Right atrium auricular region (tissue), 2 donors: ENCODE measurements at regions not wholly inside any gene's neighbourhood (a gene's known extent, or its start where the extent isn't known, plus 50 kb on each side); places are given as distances from the start of the nearest gene placed in this dataset.
"Not testable (repeated sequence)": the region's sequence is repeated elsewhere in the genome, so short reads cannot be mapped to it uniquely, and the experiment has no call there.

ENCODE experiments used
- DNase-seq: peaks from one replicate; pipeline ENCODE4 v3.0.0-alpha.2; 2019; ENCODE audit warnings: low spot score
- H3K27ac ChIP-seq, 2 donors: fragments of 200-600 bp; sonication (generic); 1 replicate in 1 of 2; 2 replicates in 1 of 2; pipeline ENCODE4 v1.5.1; 2016 to 2019
- H3K27me3 ChIP-seq, 2 donors: fragments of 200-600 bp; sonication (generic); one replicate each; pipeline versions ENCODE4 v1.5.1 to v1.6.0; 2017 to 2019
- H3K36me3 ChIP-seq: fragments of 200-600 bp; sonication (generic); one replicate; pipeline ENCODE4 v1.5.1; 2016
- H3K4me1 ChIP-seq, 2 donors: fragments of 200-600 bp; sonication (generic); one replicate each; pipeline versions ENCODE4 v1.5.1 to v1.6.0; 2017 to 2019
- H3K4me3 ChIP-seq, 2 donors: fragments of 200-600 bp; sonication (generic); 1 replicate in 1 of 2; 2 replicates in 1 of 2; pipeline ENCODE4 v1.5.1; 2017 to 2019; ENCODE audit warnings: mild to moderate bottlenecking in 1 of 2, moderate library complexity in 1 of 2
- H3K9me3 ChIP-seq, 2 donors: fragments of 200-600 bp; sonication (generic); one replicate each; pipeline ENCODE4 v1.5.1; 2019
- TF ChIP-seq, protein P1 (sequence below), 2 donors: fragments of 200-600 bp; sonication (generic); IDR thresholded peaks; one replicate each; pipeline ENCODE4 v1.5.1; 2019; ENCODE audit warnings: antibody characterized with exemption in 2 of 2

DNA sequence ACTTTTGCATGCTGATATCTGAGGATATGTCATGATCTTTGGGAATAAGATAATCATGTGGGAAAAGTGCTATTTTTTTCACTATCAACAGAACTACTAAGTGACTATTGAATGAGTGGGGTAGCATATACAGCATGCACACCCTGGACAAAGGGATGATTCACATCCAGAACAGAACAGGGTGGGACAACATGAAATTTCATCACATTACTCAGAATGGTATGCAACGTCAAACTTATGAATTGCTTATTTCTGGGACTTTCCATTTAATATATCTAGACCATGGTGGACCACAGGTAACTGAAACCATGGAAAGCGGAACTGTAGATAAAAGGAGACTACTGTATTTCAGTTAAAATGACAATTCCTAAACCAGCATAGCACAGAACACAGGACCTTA is 370.0 kb downstream of the HINT1 start:
- H3K36me3 ChIP-seq = no peaks in the 10 kb centered on the region
- no peak overlapping the region for H3K4me3 ChIP-seq
- no peak for DNase-seq
- H3K4me1 ChIP-seq = no peaks in the 10 kb centered on the region
- no peaks in the 10 kb centered on the region for H3K27me3 ChIP-seq
- H3K27ac ChIP-seq = no peak overlapping the region
- TF ChIP-seq, protein P1, sequence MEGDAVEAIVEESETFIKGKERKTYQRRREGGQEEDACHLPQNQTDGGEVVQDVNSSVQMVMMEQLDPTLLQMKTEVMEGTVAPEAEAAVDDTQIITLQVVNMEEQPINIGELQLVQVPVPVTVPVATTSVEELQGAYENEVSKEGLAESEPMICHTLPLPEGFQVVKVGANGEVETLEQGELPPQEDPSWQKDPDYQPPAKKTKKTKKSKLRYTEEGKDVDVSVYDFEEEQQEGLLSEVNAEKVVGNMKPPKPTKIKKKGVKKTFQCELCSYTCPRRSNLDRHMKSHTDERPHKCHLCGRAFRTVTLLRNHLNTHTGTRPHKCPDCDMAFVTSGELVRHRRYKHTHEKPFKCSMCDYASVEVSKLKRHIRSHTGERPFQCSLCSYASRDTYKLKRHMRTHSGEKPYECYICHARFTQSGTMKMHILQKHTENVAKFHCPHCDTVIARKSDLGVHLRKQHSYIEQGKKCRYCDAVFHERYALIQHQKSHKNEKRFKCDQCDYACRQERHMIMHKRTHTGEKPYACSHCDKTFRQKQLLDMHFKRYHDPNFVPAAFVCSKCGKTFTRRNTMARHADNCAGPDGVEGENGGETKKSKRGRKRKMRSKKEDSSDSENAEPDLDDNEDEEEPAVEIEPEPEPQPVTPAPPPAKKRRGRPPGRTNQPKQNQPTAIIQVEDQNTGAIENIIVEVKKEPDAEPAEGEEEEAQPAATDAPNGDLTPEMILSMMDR (IDR thresholded peaks at IDR 0.05) = no peak
- H3K9me3 ChIP-seq = peaks cover 0 to 8% of the 10 kb centered on the region in 2 donors

DNA sequence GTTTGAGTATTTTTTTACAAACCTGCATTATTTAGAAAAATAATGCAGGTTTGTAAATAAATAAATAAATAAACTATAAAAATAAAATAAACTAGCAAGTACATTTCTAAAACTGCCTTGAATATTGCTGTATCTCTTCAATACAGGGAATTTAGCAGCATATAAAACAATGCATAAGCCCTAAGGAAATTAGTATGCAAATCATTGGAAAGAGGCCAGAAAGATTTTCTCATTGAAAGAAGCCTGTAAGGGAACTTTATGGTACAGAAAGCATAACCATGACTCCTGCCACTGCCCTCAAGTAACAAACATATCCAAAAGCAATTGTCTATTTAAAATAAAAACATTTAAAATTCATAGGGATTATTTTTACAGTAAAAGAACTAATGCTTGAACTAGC is 387.3 kb downstream of the HINT1 start:
- no peak for DNase-seq
- no peak overlapping the region for H3K4me3 ChIP-seq
- H3K27ac ChIP-seq = no peak overlapping the region
- TF ChIP-seq, protein P1 (IDR thresholded peaks at IDR 0.05) = no peak
- no peaks in the 10 kb centered on the region for H3K27me3 ChIP-seq
- H3K9me3 ChIP-seq = no peaks in the 10 kb centered on the region
- H3K4me1 ChIP-seq = no peaks in the 10 kb centered on the region
- no peaks in the 10 kb centered on the region for H3K36me3 ChIP-seq

DNA sequence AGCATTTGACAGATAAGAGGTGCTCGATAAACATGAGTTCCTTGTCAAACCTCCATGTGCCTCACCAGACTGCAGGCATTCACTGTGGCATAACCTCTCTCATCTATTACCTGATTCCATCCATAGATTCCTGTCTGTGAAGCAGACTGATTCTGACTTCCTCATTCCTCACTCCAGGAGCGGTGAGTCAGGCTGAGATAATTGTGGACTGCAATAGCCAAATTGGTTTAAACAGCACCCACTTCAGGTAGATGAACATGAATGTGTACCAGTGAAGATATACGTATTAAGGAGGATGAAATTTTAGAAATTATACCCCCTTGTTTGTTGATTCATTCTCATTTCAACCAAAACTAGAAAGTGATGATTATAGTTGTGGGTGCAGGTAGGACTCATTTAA is 391.2 kb downstream of the HINT1 start:
- DNase-seq = no peak
- Histone ChIP-seq H3K27ac (no peak overlapping the region), H3K9me3 (no peaks in the 10 kb centered on the region), H3K4me3 (no peak overlapping the region), H3K36me3 (no peaks in the 10 kb centered on the region), H3K4me1 (no peaks in the 10 kb centered on the region), H3K27me3 (no peaks in the 10 kb centered on the region)
- TF ChIP-seq, protein P1 (IDR thresholded peaks at IDR 0.05) = no peak

DNA sequence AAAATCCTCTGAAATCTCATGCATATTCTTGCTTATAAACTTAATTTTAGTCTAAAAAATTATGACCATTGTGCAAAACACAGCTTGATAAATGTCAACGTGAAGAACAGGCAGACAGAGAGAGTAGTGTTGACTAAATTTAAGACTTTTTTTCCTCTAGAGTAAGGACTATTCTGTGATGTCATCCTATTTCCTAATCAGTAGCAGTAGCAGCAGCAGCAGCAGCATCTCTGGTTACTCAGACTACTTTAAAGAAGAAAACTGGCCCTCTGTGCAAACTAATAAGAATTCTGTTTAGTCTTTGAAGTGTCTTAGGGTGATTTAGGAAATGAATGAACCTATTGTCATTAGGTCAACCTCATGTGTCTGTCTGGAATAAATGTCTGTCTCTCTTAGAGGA is 403.0 kb downstream of the HINT1 start:
- DNase-seq = no peak
- Histone ChIP-seq H3K4me1 (no peaks in the 10 kb centered on the region), H3K36me3 (no peaks in the 10 kb centered on the region), H3K27me3 (no peaks in the 10 kb centered on the region), H3K4me3 (no peak overlapping the region), H3K27ac (no peak overlapping the region), H3K9me3 (no peaks in the 10 kb centered on the region)
- TF ChIP-seq, protein P1 (IDR thresholded peaks at IDR 0.05) = no peak

DNA sequence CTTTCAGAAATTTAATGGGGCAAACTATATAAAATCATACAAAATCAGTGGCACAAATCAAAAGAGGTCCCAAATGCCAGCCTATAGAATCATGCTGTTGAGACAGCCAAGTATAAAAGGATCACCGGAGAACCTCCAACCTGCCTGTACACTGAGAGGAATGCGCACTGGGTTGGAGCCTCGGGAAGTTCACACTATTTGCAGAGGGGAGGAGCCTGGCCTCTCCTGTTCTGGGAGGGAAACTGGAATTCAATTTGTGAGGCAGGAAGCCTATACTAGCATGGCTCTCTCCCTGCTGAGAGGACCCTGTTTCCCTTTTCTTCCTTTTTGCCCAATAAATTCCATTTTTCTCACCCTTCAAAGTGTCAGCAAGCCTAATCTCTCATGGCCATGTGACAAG is 406.0 kb downstream of the HINT1 start:
- H3K4me3 ChIP-seq = no peak overlapping the region
- H3K27me3 ChIP-seq = no peaks in the 10 kb centered on the region
- no peak for DNase-seq
- no peak overlapping the region for H3K27ac ChIP-seq
- no peaks in the 10 kb centered on the region for H3K36me3 ChIP-seq
- no peaks in the 10 kb centered on the region for H3K4me1 ChIP-seq
- TF ChIP-seq, protein P1 (IDR thresholded peaks at IDR 0.05) = no peak
- H3K9me3 ChIP-seq = no peaks in the 10 kb centered on the region

DNA sequence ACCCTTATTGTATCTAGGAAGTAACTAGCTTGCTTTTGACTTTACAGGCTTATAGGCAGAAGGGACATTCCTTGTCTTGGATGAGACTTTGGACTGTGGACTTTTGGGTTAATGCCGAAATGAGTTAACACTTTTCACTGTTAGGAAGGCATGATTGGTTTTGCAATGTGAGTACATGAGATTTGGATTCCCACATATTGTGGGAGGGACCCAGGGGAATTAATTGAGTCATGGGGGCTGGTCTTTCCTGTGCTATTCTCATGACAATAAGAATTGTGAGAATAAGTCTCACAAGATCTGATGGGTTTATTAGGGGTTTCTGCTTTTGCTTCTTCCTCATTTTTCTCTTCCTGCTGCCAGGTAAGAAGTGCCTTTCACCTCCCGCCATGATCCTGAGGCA is 417.5 kb downstream of the HINT1 start:
- no peak overlapping the region for H3K27ac ChIP-seq
- H3K4me1 ChIP-seq = no peaks in the 10 kb centered on the region
- H3K9me3 ChIP-seq = no peaks in the 10 kb centered on the region
- TF ChIP-seq, protein P1 (IDR thresholded peaks at IDR 0.05) = no peak
- no peak overlapping the region for H3K4me3 ChIP-seq
- H3K36me3 ChIP-seq = no peaks in the 10 kb centered on the region
- DNase-seq = no peak
- no peaks in the 10 kb centered on the region for H3K27me3 ChIP-seq

DNA sequence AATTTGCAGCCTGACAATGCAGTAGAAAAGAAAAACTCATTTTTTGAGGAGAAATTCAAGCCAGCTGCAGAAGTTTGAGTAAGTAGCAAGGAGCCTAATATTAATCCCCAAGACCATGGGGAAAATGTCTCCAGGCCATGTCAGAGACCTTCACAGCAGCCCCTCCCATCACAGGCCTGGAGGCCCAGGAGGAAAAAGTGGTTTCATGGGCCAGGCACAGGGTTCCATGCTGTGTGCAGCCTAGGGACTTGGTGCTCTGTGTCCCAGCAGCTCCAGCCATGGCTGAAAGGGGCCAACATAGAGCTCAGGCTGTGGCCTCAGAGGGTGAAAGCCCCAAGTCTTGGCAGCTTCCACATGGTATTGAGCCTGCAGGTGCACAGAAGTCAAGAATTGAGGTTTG is 418.4 kb downstream of the HINT1 start:
- not testable (repeated sequence) for DNase-seq, H3K4me1 ChIP-seq, H3K9me3 ChIP-seq, H3K27me3 ChIP-seq, H3K27ac ChIP-seq, H3K36me3 ChIP-seq, H3K4me3 ChIP-seq
